Caco-2 (cell line): ENCODE measurements at regions not wholly inside any gene's neighbourhood (a gene's known extent, or its start where the extent isn't known, plus 50 kb on each side); places are given as distances from the start of the nearest gene placed in this dataset.

Experiments
- BruUV-seq: library from RNA; stranded (reverse); fragments of 400-500 nt; replicated peaks from 2 replicates; lab custom pipeline; 2021; lab: Mats Ljungman, UMichigan
- CTCF ChIA-PET: fragments of 300-600 bp; sonication (Branson Sonifier 250); formaldehyde crosslinking; loops from one replicate; lab custom pipeline; 2022; ENCODE audit warnings: antibody characterized with exemption; lab: Charles Lee
- POLR2A ChIA-PET: fragments of 300-600 bp; sonication (Branson Sonifier 250); formaldehyde crosslinking; loops from one replicate; lab custom pipeline; 2022; ENCODE audit warnings: antibody characterized with exemption; lab: Charles Lee
- DNase-seq, 2 experiments: peaks; one replicate each; pipeline versions ENCODE4 v3.0.0 to v3.0.0-alpha.2; 2020 to 2022
- H3K27me3 ChIP-seq: replicated peaks from 2 replicates; pipeline ENCODE4 v1.6.0; 2011; ENCODE audit warnings: low read length; ENCODE audit not compliant: control insufficient read depth, insufficient read depth
- H3K36me3 ChIP-seq: 2 replicates; pipeline ENCODE4 v1.5.1; 2011; ENCODE audit warnings: low read length; ENCODE audit not compliant: control insufficient read depth, insufficient read depth
- H3K4me1 ChIP-seq: fragments of 250-450 bp; sonication (Bioruptor Pico); 2 replicates; pipeline ENCODE4 v1.5.1; 2020; ENCODE audit warnings: mild to moderate bottlenecking
- H3K4me3 ChIP-seq: 2 replicates; pipeline ENCODE4 v1.5.1; 2011; ENCODE audit warnings: low read depth, mild to moderate bottlenecking, control low read depth, low read length
- H3K9me3 ChIP-seq: fragments of 250-450 bp; sonication (Bioruptor Pico); 2 replicates; pipeline ENCODE4 v1.5.1; 2020; ENCODE audit warnings: mild to moderate bottlenecking, moderate library complexity
- H3K27ac Mint-ChIP-seq: one replicate; pipeline ENCODE4 v1.8.0; 2022; ENCODE audit warnings: mixed read lengths; ENCODE audit not compliant: unreplicated experiment
- H3K27me3 Mint-ChIP-seq: one replicate; pipeline ENCODE4 v1.8.0; 2022; ENCODE audit warnings: mixed read lengths; ENCODE audit not compliant: insufficient read depth, unreplicated experiment
- H3K36me3 Mint-ChIP-seq: one replicate; pipeline ENCODE4 v1.8.0; 2022; ENCODE audit warnings: mild to moderate bottlenecking, mixed read lengths; ENCODE audit not compliant: insufficient read depth, unreplicated experiment
- H3K4me1 Mint-ChIP-seq: one replicate; pipeline ENCODE4 v1.8.0; 2022; ENCODE audit warnings: low read depth, mixed read lengths; ENCODE audit not compliant: unreplicated experiment
- H3K4me3 Mint-ChIP-seq: one replicate; pipeline ENCODE4 v1.8.0; 2022; ENCODE audit warnings: mild to moderate bottlenecking, moderate library complexity, mixed read lengths; ENCODE audit not compliant: unreplicated experiment
- H3K9me3 Mint-ChIP-seq: one replicate; pipeline ENCODE4 v1.8.0; 2022; ENCODE audit warnings: mixed read lengths; ENCODE audit not compliant: unreplicated experiment
- intact Hi-C: fragments of 100-400 bp; cut with micrococcal nuclease; formaldehyde crosslinking; loops from one replicate; pipeline ENCODE4 v1.10.0; 2022; ENCODE audit not compliant: unreplicated experiment
- TF ChIP-seq, protein P1 (sequence below), 2 experiments: fragments of 200-600 bp in 1 of 2; IDR thresholded peaks; 1 replicate in 1 of 2; 2 replicates in 1 of 2; pipeline versions ENCODE4 v1.5.1 to v1.8.0; 2011 to 2022; ENCODE audit warnings: antibody characterized with exemption in 1 of 2, control low read depth in 1 of 2, inconsistent platforms in 1 of 2, low read depth in 1 of 2, low read length in 1 of 2, mild to moderate bottlenecking in 1 of 2, moderate library complexity in 1 of 2; ENCODE audit not compliant: insufficient read depth in 1 of 2, severe bottlenecking in 1 of 2, unreplicated experiment in 1 of 2

DNA sequence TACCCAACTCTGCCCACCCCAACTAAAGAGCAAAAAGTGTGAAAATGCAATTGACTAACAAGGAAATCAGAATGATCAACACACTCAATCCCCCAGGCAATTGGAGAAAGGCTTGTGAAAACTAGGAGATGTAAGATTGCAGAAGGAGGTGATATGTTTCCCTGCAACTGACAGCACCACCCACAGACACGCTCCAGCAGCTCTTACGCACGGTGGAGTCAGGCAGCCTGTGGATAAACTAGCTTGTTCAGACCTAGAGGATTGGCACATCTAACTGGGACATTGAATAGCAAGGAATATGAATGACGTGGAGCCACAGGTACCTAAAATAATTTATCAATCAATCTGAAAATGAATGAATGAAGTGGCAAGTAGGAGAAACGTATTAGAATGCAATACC lies 125.7 kb upstream of the MYO3A start:
- no peaks in the 10 kb centered on the region for H3K36me3 ChIP-seq
- Mint-ChIP-seq H3K27ac (no peak overlapping the region), H3K27me3 (peaks cover 8% of the 10 kb centered on the region), H3K4me3 (no peak overlapping the region), H3K36me3 (no peaks in the 10 kb centered on the region), H3K4me1 (no peaks in the 10 kb centered on the region), H3K9me3 (no peaks in the 10 kb centered on the region)
- H3K4me1 ChIP-seq: no peaks in the 10 kb centered on the region
- H3K4me3 ChIP-seq: no peak overlapping the region
- no TSS peak for BruUV-seq
- ChIA-PET CTCF (no interaction called here), POLR2A (no interaction called here)
- TF ChIP-seq, protein P1, sequence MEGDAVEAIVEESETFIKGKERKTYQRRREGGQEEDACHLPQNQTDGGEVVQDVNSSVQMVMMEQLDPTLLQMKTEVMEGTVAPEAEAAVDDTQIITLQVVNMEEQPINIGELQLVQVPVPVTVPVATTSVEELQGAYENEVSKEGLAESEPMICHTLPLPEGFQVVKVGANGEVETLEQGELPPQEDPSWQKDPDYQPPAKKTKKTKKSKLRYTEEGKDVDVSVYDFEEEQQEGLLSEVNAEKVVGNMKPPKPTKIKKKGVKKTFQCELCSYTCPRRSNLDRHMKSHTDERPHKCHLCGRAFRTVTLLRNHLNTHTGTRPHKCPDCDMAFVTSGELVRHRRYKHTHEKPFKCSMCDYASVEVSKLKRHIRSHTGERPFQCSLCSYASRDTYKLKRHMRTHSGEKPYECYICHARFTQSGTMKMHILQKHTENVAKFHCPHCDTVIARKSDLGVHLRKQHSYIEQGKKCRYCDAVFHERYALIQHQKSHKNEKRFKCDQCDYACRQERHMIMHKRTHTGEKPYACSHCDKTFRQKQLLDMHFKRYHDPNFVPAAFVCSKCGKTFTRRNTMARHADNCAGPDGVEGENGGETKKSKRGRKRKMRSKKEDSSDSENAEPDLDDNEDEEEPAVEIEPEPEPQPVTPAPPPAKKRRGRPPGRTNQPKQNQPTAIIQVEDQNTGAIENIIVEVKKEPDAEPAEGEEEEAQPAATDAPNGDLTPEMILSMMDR (IDR thresholded peaks at IDR 0.05; ENCODE audit: insufficient read depth in 1 of 2, low read depth in 1 of 2, low read length in 1 of 2, severe bottlenecking in 1 of 2, unreplicated experiment in 1 of 2): no peak
- no peak for DNase-seq
- H3K9me3 ChIP-seq: no peaks in the 10 kb centered on the region
- intact Hi-C loops: no loop called here
- no peaks in the 10 kb centered on the region; the same call in 1 of the 2 replicates for H3K27me3 ChIP-seq

DNA sequence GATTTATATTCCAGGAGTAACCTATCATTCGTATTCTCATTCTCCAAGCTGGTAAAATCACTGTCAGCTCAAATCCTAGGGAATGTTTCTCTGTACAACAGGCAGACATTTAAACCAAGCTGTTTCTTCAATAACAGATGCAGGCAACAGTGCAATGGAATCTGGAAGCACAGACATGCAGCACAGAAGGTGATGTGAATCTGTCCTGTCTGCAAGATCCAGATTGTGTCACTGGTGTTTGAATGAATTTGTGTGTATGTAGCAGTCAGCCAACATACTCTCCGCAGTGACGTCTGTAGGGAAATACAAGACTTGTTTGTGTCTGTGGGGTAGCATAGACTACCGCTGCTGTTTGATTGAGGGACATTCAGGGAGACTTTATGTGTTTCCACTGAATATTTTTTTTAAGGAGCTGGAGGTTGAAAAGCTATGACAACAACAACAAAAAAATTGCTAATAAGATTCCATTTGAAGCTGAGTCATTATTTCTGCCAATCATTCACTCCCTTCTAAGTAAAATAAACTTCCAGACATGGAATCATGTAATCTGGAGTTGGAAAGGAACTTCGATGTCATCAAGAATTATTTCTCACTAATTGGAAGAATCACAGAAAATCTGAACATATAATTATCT lies 122.9 kb upstream of the MYO3A start:
- Histone ChIP-seq H3K27me3 (no peaks in the 10 kb centered on the region; the same call in 1 of the 2 replicates), H3K4me1 (no peaks in the 10 kb centered on the region), H3K4me3 (no peak overlapping the region), H3K36me3 (no peaks in the 10 kb centered on the region), H3K9me3 (no peaks in the 10 kb centered on the region)
- ChIA-PET POLR2A (no interaction called here), CTCF (no interaction called here)
- no peaks in the 10 kb centered on the region for H3K9me3 Mint-ChIP-seq
- no peaks in the 10 kb centered on the region for H3K36me3 Mint-ChIP-seq
- no peak overlapping the region for H3K27ac Mint-ChIP-seq
- no peak for DNase-seq
- H3K4me1 Mint-ChIP-seq: no peaks in the 10 kb centered on the region
- TF ChIP-seq, protein P1 (IDR thresholded peaks at IDR 0.05; ENCODE audit: insufficient read depth in 1 of 2, low read depth in 1 of 2, low read length in 1 of 2, severe bottlenecking in 1 of 2, unreplicated experiment in 1 of 2): no peak
- BruUV-seq: no TSS peak
- H3K27me3 Mint-ChIP-seq: peaks cover 8% of the 10 kb centered on the region
- intact Hi-C loops: no loop called here
- no peak overlapping the region for H3K4me3 Mint-ChIP-seq

DNA sequence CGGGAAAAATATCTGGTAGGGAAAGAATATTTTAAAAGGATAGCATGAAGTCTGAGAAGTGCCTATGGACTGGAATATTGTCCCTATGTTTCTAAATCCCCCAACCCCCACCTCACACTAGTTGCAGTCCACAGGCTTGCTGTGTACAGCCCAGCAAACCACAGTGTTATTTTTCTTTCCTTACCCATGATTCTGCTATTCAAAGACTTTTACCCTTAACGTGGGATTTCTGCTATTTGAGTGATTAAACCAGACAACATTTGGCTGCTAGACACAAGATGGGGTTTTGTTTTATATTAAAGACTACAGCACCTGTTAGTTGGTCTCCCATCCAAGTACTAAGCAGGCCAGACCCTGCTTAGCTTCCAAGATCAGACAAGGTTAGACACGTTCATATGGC lies 120.5 kb upstream of the MYO3A start:
- Mint-ChIP-seq H3K27ac (no peak overlapping the region), H3K4me1 (no peaks in the 10 kb centered on the region), H3K4me3 (no peak overlapping the region), H3K9me3 (no peaks in the 10 kb centered on the region), H3K36me3 (no peaks in the 10 kb centered on the region), H3K27me3 (peaks cover 6% of the 10 kb centered on the region)
- ChIA-PET POLR2A (no interaction called here), CTCF (no interaction called here)
- Histone ChIP-seq H3K27me3 (no peaks in the 10 kb centered on the region), H3K36me3 (no peaks in the 10 kb centered on the region), H3K9me3 (no peaks in the 10 kb centered on the region), H3K4me3 (no peak overlapping the region), H3K4me1 (no peaks in the 10 kb centered on the region)
- TF ChIP-seq, protein P1 (IDR thresholded peaks at IDR 0.05; ENCODE audit: insufficient read depth in 1 of 2, low read depth in 1 of 2, low read length in 1 of 2, severe bottlenecking in 1 of 2, unreplicated experiment in 1 of 2): no peak
- DNase-seq: no peak
- intact Hi-C loops: no loop called here
- no TSS peak for BruUV-seq
